ENCODE measurements at regions not wholly inside any gene's neighbourhood (a gene's known extent, or its start where the extent isn't known, plus 50 kb on each side); places are given as distances from the start of the nearest gene placed in this dataset.

DNA sequence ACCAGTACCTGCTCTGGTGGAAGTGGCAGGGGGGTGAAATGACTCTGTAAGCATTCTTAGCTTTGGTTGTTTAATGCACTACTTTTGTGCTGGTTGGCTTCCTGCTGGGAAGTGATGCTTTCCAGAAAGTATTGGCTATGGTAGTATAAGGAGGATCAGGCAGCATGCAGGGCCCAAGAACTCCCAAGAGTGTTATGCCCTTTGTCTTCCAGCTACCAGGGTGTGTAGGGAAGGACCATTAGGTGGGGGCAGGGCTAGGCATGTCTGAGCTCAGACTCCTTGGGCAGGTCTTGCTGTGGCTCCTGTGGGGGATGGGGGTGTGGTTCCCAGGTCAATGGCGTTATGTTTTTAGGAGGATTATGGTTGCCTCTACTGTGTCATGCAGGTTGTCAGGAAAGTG lies 135.8 kb upstream of the TRPC7 start:
- H3K9me3 ChIP-seq (ENCODE audit: insufficient read depth, low read length, severe bottlenecking): peaks cover 4% of the 10 kb centered on the region
- no peak for TF ChIP-seq EZH2 (IDR thresholded peaks at IDR 0.05; ENCODE audit: borderline replicate concordance, low read depth, low read length, severe bottlenecking)
- TF ChIP-seq CTCF (IDR thresholded peaks at IDR 0.05; ENCODE audit: borderline replicate concordance, extremely low read depth, low read length, poor library complexity, severe bottlenecking): no peak
- ATAC-seq (ENCODE audit: insufficient read depth, low read depth) (no peak), DNase-seq (no peak)
- no peak overlapping the region for H3K27ac ChIP-seq (ENCODE audit: low read length)
- no peaks in the 10 kb centered on the region for H3K27me3 ChIP-seq (ENCODE audit: insufficient read depth, low read length, poor library complexity)
- no peaks in the 10 kb centered on the region for H3K36me3 ChIP-seq (ENCODE audit: insufficient read depth, low read length)
- no peak overlapping the region for H3K4me2 ChIP-seq (ENCODE audit: insufficient read depth, low read length)
- H3K4me3 ChIP-seq (ENCODE audit: low read depth in 1 of 2, low read length in 2 of 2): no peak overlapping the region
- H2AFZ ChIP-seq (ENCODE audit: low read depth, low read length): no peak overlapping the region
- no peaks in the 10 kb centered on the region for H3K79me2 ChIP-seq (ENCODE audit: insufficient read depth, low read length)
- H3K9ac ChIP-seq (ENCODE audit: low read depth, low read length): no peak overlapping the region
- no peaks in the 10 kb centered on the region for H4K20me1 ChIP-seq (ENCODE audit: insufficient read depth, low read length)
- H3K4me1 ChIP-seq (ENCODE audit: insufficient read depth, low read length): no peaks in the 10 kb centered on the region

GRCh38 chr5:136492587-136492986 lies 127.2 kb upstream of the TRPC7 start:
- no peak for TF ChIP-seq EZH2 (IDR thresholded peaks at IDR 0.05; ENCODE audit: borderline replicate concordance, low read depth, low read length, severe bottlenecking)
- TF ChIP-seq CTCF (IDR thresholded peaks at IDR 0.05; ENCODE audit: borderline replicate concordance, extremely low read depth, low read length, poor library complexity, severe bottlenecking): no peak
- Histone ChIP-seq H2AFZ (ENCODE audit: low read depth, low read length) (no peak overlapping the region), H4K20me1 (ENCODE audit: insufficient read depth, low read length) (no peaks in the 10 kb centered on the region), H3K9ac (ENCODE audit: low read depth, low read length) (no peak overlapping the region), H3K79me2 (ENCODE audit: insufficient read depth, low read length) (no peaks in the 10 kb centered on the region), H3K27ac (ENCODE audit: low read length) (no peak overlapping the region), H3K4me3 (ENCODE audit: low read depth in 1 of 2, low read length in 2 of 2) (no peak overlapping the region), H3K4me1 (ENCODE audit: insufficient read depth, low read length) (no peaks in the 10 kb centered on the region), H3K9me3 (ENCODE audit: insufficient read depth, low read length, severe bottlenecking) (no peaks in the 10 kb centered on the region), H3K36me3 (ENCODE audit: insufficient read depth, low read length) (no peaks in the 10 kb centered on the region), H3K4me2 (ENCODE audit: insufficient read depth, low read length) (no peak overlapping the region), H3K27me3 (ENCODE audit: insufficient read depth, low read length, poor library complexity) (no peaks in the 10 kb centered on the region)
- no peak for DNase-seq
- ATAC-seq (ENCODE audit: insufficient read depth, low read depth): no peak

GRCh38 chr5:136491806-136492205 lies 126.5 kb upstream of the TRPC7 start:
- Histone ChIP-seq H3K4me2 (ENCODE audit: insufficient read depth, low read length) (no peak overlapping the region), H3K9me3 (ENCODE audit: insufficient read depth, low read length, severe bottlenecking) (no peaks in the 10 kb centered on the region), H4K20me1 (ENCODE audit: insufficient read depth, low read length) (no peaks in the 10 kb centered on the region), H3K27ac (ENCODE audit: low read length) (no peak overlapping the region), H3K27me3 (ENCODE audit: insufficient read depth, low read length, poor library complexity) (no peaks in the 10 kb centered on the region), H3K79me2 (ENCODE audit: insufficient read depth, low read length) (no peaks in the 10 kb centered on the region), H3K4me1 (ENCODE audit: insufficient read depth, low read length) (no peaks in the 10 kb centered on the region), H2AFZ (ENCODE audit: low read depth, low read length) (no peak overlapping the region), H3K4me3 (ENCODE audit: low read depth in 1 of 2, low read length in 2 of 2) (no peak overlapping the region), H3K9ac (ENCODE audit: low read depth, low read length) (no peak overlapping the region), H3K36me3 (ENCODE audit: insufficient read depth, low read length) (no peaks in the 10 kb centered on the region)
- no peak for ATAC-seq (ENCODE audit: insufficient read depth, low read depth)
- no peak for TF ChIP-seq EZH2 (IDR thresholded peaks at IDR 0.05; ENCODE audit: borderline replicate concordance, low read depth, low read length, severe bottlenecking)
- no peak for TF ChIP-seq CTCF (IDR thresholded peaks at IDR 0.05; ENCODE audit: borderline replicate concordance, extremely low read depth, low read length, poor library complexity, severe bottlenecking)
- no peak for DNase-seq

GRCh38 chr5:136484808-136485325 lies 119.5 kb upstream of the TRPC7 start:
- Histone ChIP-seq H3K36me3 (ENCODE audit: insufficient read depth, low read length) (no peaks in the 10 kb centered on the region), H3K4me3 (ENCODE audit: low read depth in 1 of 2, low read length in 2 of 2) (no peak overlapping the region), H4K20me1 (ENCODE audit: insufficient read depth, low read length) (no peaks in the 10 kb centered on the region), H3K27ac (ENCODE audit: low read length) (no peak overlapping the region), H3K79me2 (ENCODE audit: insufficient read depth, low read length) (no peaks in the 10 kb centered on the region), H3K9me3 (ENCODE audit: insufficient read depth, low read length, severe bottlenecking) (no peaks in the 10 kb centered on the region), H3K9ac (ENCODE audit: low read depth, low read length) (no peak overlapping the region), H3K4me1 (ENCODE audit: insufficient read depth, low read length) (no peaks in the 10 kb centered on the region), H2AFZ (ENCODE audit: low read depth, low read length) (no peak overlapping the region), H3K4me2 (ENCODE audit: insufficient read depth, low read length) (no peak overlapping the region), H3K27me3 (ENCODE audit: insufficient read depth, low read length, poor library complexity) (peaks cover 3% of the 10 kb centered on the region)
- TF ChIP-seq CTCF (IDR thresholded peaks at IDR 0.05; ENCODE audit: borderline replicate concordance, extremely low read depth, low read length, poor library complexity, severe bottlenecking): no peak
- TF ChIP-seq EZH2 (IDR thresholded peaks at IDR 0.05; ENCODE audit: borderline replicate concordance, low read depth, low read length, severe bottlenecking): no peak
- DNase-seq (no peak), ATAC-seq (ENCODE audit: insufficient read depth, low read depth) (no peak)

Data from DND-41 (cell line).